Gastroesophageal sphincter (tissue), 3 donors: ENCODE measurements at regions not wholly inside any gene's neighbourhood (a gene's known extent, or its start where the extent isn't known, plus 50 kb on each side); places are given as distances from the start of the nearest gene placed in this dataset.

Source experiments
- POLR2A ChIP-seq, 2 donors: fragments of 450-650 bp; IDR thresholded peaks; one replicate each; pipeline ENCODE4 v1.6.1; 2017; ENCODE audit warnings: antibody characterized with exemption in 2 of 2, mild to moderate bottlenecking in 2 of 2, moderate library complexity in 1 of 2
- POLR2AphosphoS5 ChIP-seq: sonication (generic); formaldehyde crosslinking; IDR thresholded peaks from one replicate; pipeline ENCODE4 v1.6.1; 2017; ENCODE audit warnings: antibody characterized with exemption
- TF ChIP-seq, protein P1 (sequence below), 4 experiments: fragments of 200-600 bp in 2 of 4; fragments of 450-650 bp in 2 of 4; sonication (generic) in 1 of 4; IDR thresholded peaks; one replicate each; pipeline ENCODE4 v1.5.1; 2017 to 2019; ENCODE audit warnings: antibody characterized with exemption in 4 of 4, mild to moderate bottlenecking in 2 of 4, moderate library complexity in 2 of 4

DNA sequence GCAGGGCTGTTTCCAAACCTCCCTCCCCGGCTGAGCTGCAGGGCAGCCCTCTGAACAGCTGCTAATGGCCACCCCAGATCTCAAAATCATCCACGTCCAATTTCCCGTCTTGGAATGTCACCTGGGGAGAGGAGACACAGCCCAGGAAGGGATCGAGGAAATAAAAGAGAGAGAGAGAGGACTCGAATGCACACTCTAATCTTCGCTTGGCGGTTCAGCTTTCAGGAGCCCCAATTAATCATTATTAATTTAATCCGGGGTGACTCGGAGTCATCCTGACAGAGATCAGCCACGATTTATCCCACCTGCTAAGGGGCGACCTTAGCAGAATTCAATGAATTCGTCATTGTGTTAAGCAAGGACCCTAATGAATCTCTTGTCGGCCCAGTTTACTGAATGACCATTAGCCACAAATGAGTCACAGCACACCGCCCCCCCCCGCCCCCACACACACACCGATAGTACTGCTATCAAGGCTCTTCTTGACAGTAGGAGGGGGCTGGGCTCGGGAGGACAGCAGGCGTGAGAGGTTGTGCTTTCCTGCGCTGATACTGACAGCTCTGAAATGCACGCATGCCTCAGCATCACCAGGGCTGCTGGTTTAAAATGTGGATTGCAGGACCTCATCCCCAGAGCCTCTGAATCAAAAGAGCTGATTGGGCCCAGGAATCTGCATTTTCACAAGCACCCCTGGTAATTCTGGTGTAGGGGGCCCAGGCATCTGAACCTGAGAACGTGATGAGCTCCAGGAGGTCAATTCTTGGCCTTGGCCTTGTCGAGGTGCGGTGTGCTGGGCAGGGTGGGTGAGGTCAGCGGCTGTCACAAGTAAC lies 190.0 kb upstream of the CIBAR2 start:
- TF ChIP-seq, protein P1, sequence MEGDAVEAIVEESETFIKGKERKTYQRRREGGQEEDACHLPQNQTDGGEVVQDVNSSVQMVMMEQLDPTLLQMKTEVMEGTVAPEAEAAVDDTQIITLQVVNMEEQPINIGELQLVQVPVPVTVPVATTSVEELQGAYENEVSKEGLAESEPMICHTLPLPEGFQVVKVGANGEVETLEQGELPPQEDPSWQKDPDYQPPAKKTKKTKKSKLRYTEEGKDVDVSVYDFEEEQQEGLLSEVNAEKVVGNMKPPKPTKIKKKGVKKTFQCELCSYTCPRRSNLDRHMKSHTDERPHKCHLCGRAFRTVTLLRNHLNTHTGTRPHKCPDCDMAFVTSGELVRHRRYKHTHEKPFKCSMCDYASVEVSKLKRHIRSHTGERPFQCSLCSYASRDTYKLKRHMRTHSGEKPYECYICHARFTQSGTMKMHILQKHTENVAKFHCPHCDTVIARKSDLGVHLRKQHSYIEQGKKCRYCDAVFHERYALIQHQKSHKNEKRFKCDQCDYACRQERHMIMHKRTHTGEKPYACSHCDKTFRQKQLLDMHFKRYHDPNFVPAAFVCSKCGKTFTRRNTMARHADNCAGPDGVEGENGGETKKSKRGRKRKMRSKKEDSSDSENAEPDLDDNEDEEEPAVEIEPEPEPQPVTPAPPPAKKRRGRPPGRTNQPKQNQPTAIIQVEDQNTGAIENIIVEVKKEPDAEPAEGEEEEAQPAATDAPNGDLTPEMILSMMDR (IDR thresholded peaks at IDR 0.05): no peak
- TF ChIP-seq POLR2A (IDR thresholded peaks at IDR 0.05) (no peak), POLR2AphosphoS5 (peak; percentile 51)
